ENCODE measurements at regions not wholly inside any gene's neighbourhood (a gene's known extent, or its start where the extent isn't known, plus 50 kb on each side); places are given as distances from the start of the nearest gene placed in this dataset.
"Not testable (repeated sequence)": the region's sequence is repeated elsewhere in the genome, so short reads cannot be mapped to it uniquely, and the experiment has no call there.

GRCh38 chr13:84864341-84864740 is 934.9 kb downstream of the SLITRK6 start:
- DNase-seq (ENCODE audit: low spot score), result no peak

- no peak for DNase-seq (ENCODE audit: low spot score)
These were observed 952.1 kb downstream of the SLITRK6 start for GRCh38 chr13:84847107-84847506.

GRCh38 chr13:84845907-84846619 is 953.2 kb downstream of the SLITRK6 start:
- no peak for DNase-seq (ENCODE audit: low spot score)

GRCh38 chr13:84844473-84844872 is 954.7 kb downstream of the SLITRK6 start:
- no peak for DNase-seq (ENCODE audit: low spot score)

GRCh38 chr13:84843368-84843767 is 955.9 kb downstream of the SLITRK6 start:
- no peak for DNase-seq (ENCODE audit: low spot score)

- no peak for DNase-seq (ENCODE audit: low spot score)
These were observed 951.9 kb upstream of the SLITRK1 start for GRCh38 chr13:84834201-84834600.

GRCh38 chr13:84831666-84832657 is 949.7 kb upstream of the SLITRK1 start:
- no peak for DNase-seq (ENCODE audit: low spot score)

GRCh38 chr13:84823528-84823927 is 941.3 kb upstream of the SLITRK1 start:
- no peak for DNase-seq (ENCODE audit: low spot score)

GRCh38 chr13:84821261-84821660 is 939.0 kb upstream of the SLITRK1 start:
- DNase-seq (ENCODE audit: low spot score), result no peak

GRCh38 chr13:84816567-84817105 is 934.4 kb upstream of the SLITRK1 start:
- no peak for DNase-seq (ENCODE audit: low spot score)

- no peak for DNase-seq (ENCODE audit: low spot score)
These were observed 930.5 kb upstream of the SLITRK1 start for GRCh38 chr13:84812789-84813188.

- no peak for DNase-seq (ENCODE audit: low spot score)
These were observed 929.8 kb upstream of the SLITRK1 start for GRCh38 chr13:84812078-84812477.

- no peak for DNase-seq (ENCODE audit: low spot score)
These were observed 928.5 kb upstream of the SLITRK1 start for GRCh38 chr13:84810781-84811180.

GRCh38 chr13:84802073-84802472 is 919.8 kb upstream of the SLITRK1 start:
- no peak for DNase-seq (ENCODE audit: low spot score)

- DNase-seq (ENCODE audit: low spot score), result no peak
These were observed 902.3 kb upstream of the SLITRK1 start for GRCh38 chr13:84784443-84785153.

- no peak for DNase-seq (ENCODE audit: low spot score)
These were observed 895.0 kb upstream of the SLITRK1 start for GRCh38 chr13:84777316-84777715.

- DNase-seq (ENCODE audit: low spot score), result no peak
These were observed 894.3 kb upstream of the SLITRK1 start for GRCh38 chr13:84776593-84776992.

GRCh38 chr13:84775920-84776319 is 893.6 kb upstream of the SLITRK1 start:
- DNase-seq (ENCODE audit: low spot score), result not testable (repeated sequence)

- no peak for DNase-seq (ENCODE audit: low spot score)
These were observed 891.8 kb upstream of the SLITRK1 start for GRCh38 chr13:84774111-84774510.

GRCh38 chr13:84760956-84761355 is 878.7 kb upstream of the SLITRK1 start:
- DNase-seq (ENCODE audit: low spot score), result no peak

- DNase-seq (ENCODE audit: low spot score), result no peak
These were observed 866.9 kb upstream of the SLITRK1 start for GRCh38 chr13:84749126-84749525.

GRCh38 chr13:84745051-84745551 is 862.8 kb upstream of the SLITRK1 start:
- no peak for DNase-seq (ENCODE audit: low spot score)

All from AG08395 (cell line).